Activated CD4-positive, alpha-beta T cell treated with anti-CD3 and anti-CD28 coated beads, Interleukin-2, amount 50 U/mL, for 24 hours (primary cell): ENCODE measurements at regions not wholly inside any gene's neighbourhood (a gene's known extent, or its start where the extent isn't known, plus 50 kb on each side); places are given as distances from the start of the nearest gene placed in this dataset.

Source experiments
- DNase-seq, 2 donors: peaks; one replicate each; pipeline ENCODE4 v3.0.0-alpha.2; 2020; ENCODE audit warnings: low read depth in 1 of 2, low spot score in 1 of 2

DNA sequence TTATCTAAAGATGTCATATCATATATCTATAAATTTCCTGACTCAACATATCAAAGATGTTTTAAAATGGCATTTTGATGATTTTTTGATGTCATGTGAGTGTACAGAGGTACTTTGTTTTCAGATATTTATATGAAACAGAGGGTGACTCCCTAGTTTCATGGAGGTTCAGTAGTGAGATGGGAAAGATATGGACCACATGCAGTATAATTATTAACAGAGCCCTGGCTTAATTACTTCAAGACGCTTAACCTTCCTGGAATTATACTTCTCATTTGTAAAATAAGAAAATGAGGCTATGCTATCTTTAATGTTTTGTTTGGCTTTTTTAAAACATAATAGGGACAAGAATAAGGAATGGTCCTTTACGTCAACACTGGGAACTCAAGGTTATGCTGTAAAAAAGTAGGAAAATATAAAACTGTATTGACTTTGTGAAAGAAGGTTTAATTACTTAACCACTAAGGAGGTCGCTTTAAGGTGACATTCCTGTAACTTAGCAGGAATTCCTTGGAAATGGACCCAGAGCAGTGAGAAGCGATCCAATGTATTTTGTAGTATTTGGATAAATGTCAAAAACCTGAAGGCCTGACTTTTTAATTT lies 821.0 kb upstream of the IGFBP3 start:
- DNase-seq: no peak

GRCh38 chr7:46741181-46741580 lies 820.1 kb upstream of the IGFBP3 start:
- no peak for DNase-seq

GRCh38 chr7:46739518-46740234 lies 818.6 kb upstream of the IGFBP3 start:
- no peak for DNase-seq

- DNase-seq: no peak
Measured at GRCh38 chr7:46738796-46739195, 817.7 kb upstream of the IGFBP3 start.

- DNase-seq: no peak
Measured at GRCh38 chr7:46738165-46738564, 817.1 kb upstream of the IGFBP3 start.

DNA sequence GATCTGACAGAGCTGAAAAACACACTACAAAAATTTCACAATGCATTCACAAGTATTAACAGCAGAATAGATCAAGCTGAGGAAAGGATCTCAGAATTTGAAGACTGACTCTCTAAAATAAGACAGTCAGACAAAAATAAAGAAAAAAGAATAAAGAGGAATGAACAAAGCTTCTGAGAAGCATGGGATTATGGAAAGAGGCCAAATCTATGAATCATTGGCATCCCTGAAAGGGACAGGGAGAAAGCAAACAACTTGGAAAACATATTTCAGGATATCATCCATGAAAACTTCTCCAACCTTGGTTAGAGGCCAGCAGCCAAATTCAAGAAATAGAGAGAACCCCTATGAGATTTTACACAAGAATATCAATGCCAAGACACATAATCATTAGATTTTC lies 804.8 kb upstream of the IGFBP3 start:
- DNase-seq: no peak

- DNase-seq: no peak
Measured at GRCh38 chr7:46725136-46725535, 804.1 kb upstream of the IGFBP3 start.

- no peak for DNase-seq
Measured at GRCh38 chr7:46723742-46724141, 802.7 kb upstream of the IGFBP3 start.

- DNase-seq: no peak
Measured at GRCh38 chr7:46723003-46723402, 801.9 kb upstream of the IGFBP3 start.

DNA sequence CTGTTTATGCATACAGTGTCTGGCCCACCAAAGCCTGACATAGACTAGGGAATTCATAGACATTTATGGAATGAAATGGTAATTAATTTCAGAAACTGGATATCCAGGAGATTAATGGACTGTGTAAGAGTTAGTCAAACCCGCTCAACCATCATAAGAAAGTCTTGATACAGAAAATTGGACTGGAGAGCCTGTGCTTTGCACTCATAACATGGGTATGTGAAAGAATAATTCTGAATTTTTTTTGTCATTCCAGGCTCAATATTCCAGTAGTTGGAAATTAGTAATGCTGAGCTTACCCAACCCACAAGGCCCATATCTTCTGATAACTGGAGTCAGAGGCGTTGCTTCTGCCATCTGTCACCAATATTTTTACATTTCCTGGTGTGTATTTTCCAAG lies 799.7 kb upstream of the IGFBP3 start:
- no peak for DNase-seq

- DNase-seq: no peak
Measured at GRCh38 chr7:46719616-46720015, 798.5 kb upstream of the IGFBP3 start.

DNA sequence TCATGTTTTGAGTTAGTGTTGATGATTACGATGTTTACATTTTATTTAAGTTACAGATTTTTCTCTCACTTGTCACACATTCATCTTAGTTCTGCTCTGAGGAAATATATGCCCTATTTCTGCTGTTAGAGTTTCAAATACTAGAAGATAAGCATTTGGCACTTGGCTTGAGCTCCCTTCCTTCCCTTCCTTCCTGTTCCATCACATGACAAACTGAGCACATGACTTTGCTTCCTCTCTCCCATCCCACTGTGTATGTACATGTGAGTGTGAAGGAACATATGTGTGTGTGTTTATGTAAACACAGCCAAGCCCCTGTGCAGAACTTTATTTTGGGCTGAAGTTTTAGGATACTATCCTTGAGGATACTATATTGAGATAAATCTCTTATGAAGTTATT lies 795.9 kb upstream of the IGFBP3 start:
- no peak for DNase-seq

- no peak for DNase-seq
Measured at GRCh38 chr7:46715579-46715978, 794.5 kb upstream of the IGFBP3 start.

- no peak for DNase-seq
Measured at GRCh38 chr7:46714904-46715303, 793.8 kb upstream of the IGFBP3 start.

DNA sequence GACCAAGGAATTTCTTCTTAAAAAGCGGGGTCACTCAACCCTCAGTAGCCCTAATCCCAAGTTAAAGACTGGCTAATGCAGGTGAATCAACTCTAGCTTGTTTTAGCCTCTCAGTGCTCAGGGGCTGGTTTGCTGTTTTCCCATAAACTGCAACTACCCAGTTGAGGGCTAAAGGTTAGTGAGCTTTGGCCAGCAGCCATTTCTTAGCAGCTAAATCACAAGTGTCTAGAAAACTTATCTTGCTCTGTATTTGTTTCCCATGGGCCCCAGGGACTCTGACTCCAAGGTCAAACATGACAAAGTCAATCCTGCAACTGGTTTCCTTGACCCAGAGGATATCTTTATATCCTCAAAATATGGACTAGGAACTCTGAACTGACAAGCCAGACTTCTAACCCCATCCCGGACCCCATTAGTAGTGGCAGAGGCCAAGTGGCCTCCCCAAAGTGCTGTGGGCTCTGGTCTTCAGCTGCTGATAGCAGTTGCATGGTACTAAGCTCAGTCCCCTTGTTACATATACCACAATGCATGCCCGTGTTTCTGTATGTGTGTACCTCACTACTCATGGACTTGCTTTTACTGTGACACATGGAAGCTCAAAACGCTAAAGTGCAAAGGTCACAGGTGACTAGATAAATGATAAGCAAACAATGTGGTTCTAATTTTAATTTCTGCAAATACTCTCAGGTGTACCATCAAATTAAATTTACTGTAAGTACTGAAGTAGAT lies 793.0 kb upstream of the IGFBP3 start:
- no peak for DNase-seq

DNA sequence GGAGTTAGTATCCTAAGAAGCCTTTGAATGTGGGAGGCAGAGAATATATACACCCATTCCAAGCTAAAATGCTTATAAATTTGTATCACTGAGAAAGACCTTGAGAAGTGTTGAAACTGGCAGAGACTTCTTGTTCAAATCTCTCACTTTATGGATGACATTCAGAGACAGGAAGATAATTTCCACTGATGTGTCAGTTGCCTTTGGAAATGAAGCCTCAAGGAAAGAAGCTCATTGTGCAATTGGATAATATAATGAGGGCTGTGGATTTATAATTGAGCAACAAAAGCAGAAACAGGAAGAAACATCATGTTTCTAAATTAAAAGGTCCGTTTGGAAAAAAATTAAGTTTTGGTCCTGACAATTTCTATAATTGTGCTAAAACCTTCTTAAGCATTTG lies 789.9 kb upstream of the IGFBP3 start:
- DNase-seq: no peak

GRCh38 chr7:46707973-46708372 lies 786.9 kb upstream of the IGFBP3 start:
- DNase-seq: no peak

DNA sequence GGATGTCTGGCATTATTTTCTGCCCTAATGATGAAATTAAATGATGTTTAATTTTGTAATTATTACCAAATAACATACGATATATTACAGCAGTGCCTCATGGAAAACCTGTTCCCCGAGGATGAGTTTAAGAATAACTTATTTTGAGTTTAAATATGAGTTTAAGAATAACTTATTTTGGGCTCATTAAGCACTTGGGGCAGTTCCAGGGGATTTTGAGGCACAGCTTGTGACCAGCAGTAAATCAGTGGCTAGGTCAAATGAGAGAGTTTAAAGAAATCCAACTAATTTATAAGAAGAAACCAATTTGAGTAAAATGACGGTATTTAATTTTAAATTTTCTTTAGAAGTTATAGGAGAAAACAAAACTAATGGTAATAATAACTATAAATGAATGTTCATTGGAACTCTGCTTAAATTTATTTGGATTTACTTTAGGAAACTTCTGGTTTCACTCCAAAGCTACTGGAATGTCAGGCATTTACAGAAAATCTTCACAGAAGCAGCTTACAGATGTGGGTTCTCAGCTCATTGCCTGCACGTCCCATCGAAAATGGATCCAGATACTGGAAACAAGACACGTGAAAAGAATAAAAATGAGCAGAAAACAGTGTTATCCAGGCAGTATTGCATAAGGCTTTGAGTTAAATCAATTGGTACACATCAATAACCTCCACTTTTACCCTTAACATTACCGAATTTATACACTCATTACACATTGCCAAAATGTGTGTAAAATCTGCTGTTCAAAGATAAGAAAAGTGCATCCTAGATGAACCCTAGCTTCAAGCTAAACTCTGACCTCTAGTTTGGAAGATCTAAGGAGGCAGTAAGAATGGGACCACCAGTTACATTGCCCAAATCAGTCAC lies 784.5 kb upstream of the IGFBP3 start:
- no peak for DNase-seq

DNA sequence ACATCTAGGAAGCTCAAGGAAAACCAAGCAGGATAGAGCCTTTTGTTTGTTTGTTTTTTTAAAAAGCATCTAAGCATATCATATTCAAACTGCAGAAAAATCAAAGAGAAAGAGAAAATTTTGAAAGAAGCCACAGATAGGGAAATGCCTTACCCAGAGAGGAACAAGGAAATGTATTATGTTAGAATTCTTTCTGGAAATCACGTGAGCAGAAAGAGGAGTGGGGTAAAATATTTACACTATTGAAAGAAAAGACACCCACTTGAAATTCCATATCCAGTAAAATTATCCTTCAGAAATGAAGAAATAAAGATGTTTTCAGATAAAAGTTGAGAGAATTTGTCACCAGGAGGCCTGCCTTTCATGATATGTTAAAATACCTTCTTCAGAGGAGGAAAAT lies 775.7 kb upstream of the IGFBP3 start:
- DNase-seq: no peak

DNA sequence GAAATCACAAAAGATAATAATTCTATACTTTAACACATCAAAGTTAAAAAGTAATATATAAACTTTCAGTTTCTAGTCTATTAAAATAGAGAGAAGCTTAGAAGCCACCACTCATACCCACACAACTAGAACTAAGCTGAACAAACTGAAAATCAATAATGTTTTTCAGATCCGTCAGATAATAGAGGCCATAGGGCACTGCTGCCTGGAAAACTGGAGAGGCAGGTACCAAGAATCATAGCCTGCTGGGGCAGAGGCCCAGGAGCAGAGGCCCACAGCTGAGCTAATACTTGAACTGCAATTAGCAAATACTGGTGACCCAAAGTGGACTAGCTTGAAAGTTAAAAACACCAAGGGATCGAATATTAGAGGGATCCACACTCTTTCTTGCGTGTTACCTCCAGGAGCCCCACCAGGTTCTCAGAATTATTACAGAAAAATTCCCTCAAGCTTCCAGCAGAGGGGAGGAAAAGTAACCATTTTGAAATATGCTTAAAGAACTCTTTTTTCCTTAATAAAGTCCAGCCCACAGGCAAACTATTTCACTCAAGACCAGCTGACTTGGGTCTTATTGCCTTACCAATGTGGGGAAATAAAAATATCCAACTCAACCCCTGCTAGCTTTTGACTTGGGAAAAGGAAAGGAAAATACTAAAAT lies 774.1 kb upstream of the IGFBP3 start:
- DNase-seq: no peak

DNA sequence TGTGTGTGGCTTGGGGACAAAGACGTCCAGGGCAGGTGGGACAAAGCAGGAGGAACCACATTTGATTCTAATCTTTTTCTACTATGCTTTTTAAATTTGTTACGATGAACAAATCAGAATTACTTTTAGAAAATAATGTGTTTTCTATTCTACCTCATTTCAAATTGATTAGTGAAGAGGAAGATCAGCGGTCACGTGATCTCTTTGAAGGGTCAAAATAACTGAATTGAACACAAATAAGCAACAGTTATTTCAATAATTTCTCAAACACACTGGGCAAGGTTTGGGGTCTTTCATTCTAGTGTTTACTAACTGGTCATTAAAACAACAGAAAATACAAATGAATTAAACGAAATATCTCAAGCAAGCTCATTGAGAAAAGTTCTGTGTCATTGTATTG lies 773.0 kb upstream of the IGFBP3 start:
- no peak for DNase-seq
